Mesendoderm (in vitro differentiated cells): ENCODE measurements at regions not wholly inside any gene's neighbourhood (a gene's known extent, or its start where the extent isn't known, plus 50 kb on each side); places are given as distances from the start of the nearest gene placed in this dataset.

Experiments used
- DNase-seq: peaks from one replicate; pipeline ENCODE4 v3.0.0; 2013
- H2AK5ac ChIP-seq: 2 replicates; pipeline ENCODE4 v1.6.1; 2013; ENCODE audit warnings: low read length, inconsistent platforms
- H2BK120ac ChIP-seq: 2 replicates; pipeline ENCODE4 v1.6.1; 2013; ENCODE audit warnings: low read depth, mild to moderate bottlenecking, low read length, moderate library complexity, mixed read lengths
- H2BK15ac ChIP-seq: replicated peaks from 2 replicates; pipeline ENCODE4 v1.6.1; 2013; ENCODE audit warnings: low read depth, mild to moderate bottlenecking, moderate library complexity
- H2BK5ac ChIP-seq: 2 replicates; pipeline ENCODE4 v1.6.1; 2013; ENCODE audit warnings: low read length, inconsistent platforms
- H3K18ac ChIP-seq: 2 replicates; pipeline ENCODE4 v1.6.1; 2013; ENCODE audit warnings: mild to moderate bottlenecking, low read length, mixed read lengths
- H3K23ac ChIP-seq: one replicate; pipeline ENCODE4 v1.6.1; 2013; ENCODE audit warnings: low read length
- H3K27ac ChIP-seq: 2 replicates; pipeline ENCODE4 v1.5.1; 2013; ENCODE audit warnings: low read depth, mild to moderate bottlenecking, inconsistent platforms, low read length, moderate library complexity
- H3K27me3 ChIP-seq: 2 replicates; pipeline ENCODE4 v1.6.1; 2013; ENCODE audit warnings: low read length, control low read depth, mild to moderate bottlenecking, inconsistent platforms; ENCODE audit not compliant: insufficient read depth, poor library complexity
- H3K36me3 ChIP-seq: 2 replicates; pipeline ENCODE4 v1.6.1; 2013; ENCODE audit warnings: low read length, inconsistent platforms; ENCODE audit not compliant: control insufficient read depth, insufficient read depth
- H3K4ac ChIP-seq: one replicate; pipeline ENCODE4 v1.6.1; 2013; ENCODE audit warnings: low read depth, mild to moderate bottlenecking, low read length, moderate library complexity
- H3K4me1 ChIP-seq: 2 replicates; pipeline ENCODE4 v1.6.1; 2013; ENCODE audit warnings: low read depth, low read length, inconsistent platforms; ENCODE audit not compliant: control insufficient read depth
- H3K4me2 ChIP-seq: 2 replicates; pipeline ENCODE4 v1.6.1; 2013; ENCODE audit warnings: low read length
- H3K4me3 ChIP-seq: 2 replicates; pipeline ENCODE4 v1.5.1; 2013; ENCODE audit warnings: mild to moderate bottlenecking, low read length
- H3K56ac ChIP-seq: one replicate; pipeline ENCODE4 v1.6.1; 2013; ENCODE audit warnings: low read length
- H3K79me1 ChIP-seq: 2 replicates; pipeline ENCODE4 v1.6.1; 2013; ENCODE audit warnings: low read length, inconsistent platforms
- H3K79me2 ChIP-seq: 2 replicates; pipeline ENCODE4 v1.6.1; 2013; ENCODE audit warnings: mild to moderate bottlenecking, low read length; ENCODE audit not compliant: control insufficient read depth, insufficient read depth
- H3K9ac ChIP-seq: 2 replicates; pipeline ENCODE4 v1.6.1; 2013; ENCODE audit warnings: low read length, inconsistent platforms
- H4K5ac ChIP-seq: one replicate; pipeline ENCODE4 v1.6.1; 2013; ENCODE audit warnings: low read length
- H4K8ac ChIP-seq: one replicate; pipeline ENCODE4 v1.6.1; 2013; ENCODE audit warnings: low read depth, mild to moderate bottlenecking, control low read depth, low read length, moderate library complexity
- WGBS: extraction: QIAGEN DNeasy Blood & Tissue Kit; methylation state at CpG from one replicate; pipeline ENCODE4 v1.1.7; 2013; ENCODE audit warnings: low lambda C conversion rate, missing lambda C conversion rate; ENCODE audit not compliant: insufficient coverage; ENCODE audit errors: extremely low coverage; 5-methylcytosine and 5-hydroxymethylcytosine counted together

DNA sequence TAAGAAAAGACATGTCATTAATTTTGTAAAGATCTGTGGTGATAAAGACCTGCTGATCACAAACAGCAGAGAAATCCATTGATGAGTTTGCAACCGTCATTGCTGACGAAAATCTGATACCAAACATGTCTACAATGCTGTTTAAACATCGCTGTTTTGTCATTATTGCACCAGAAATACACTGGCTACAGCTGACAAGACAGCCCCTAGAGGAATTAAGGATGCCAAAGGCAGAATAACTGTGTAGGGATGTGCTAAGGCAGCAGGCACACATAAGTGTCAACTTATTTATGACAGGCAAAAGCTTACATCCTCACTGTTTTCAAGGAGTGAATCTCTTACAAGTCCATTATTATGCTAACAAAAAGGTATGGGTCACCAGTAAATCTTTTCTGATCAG lies 439.3 kb downstream of the TLE1 start:
- WGBS, result no CpG with 5 or more reads among the region's 3 CpGs
- Histone ChIP-seq H4K5ac (no peak overlapping the region), H3K4ac (no peak overlapping the region), H3K27ac (no peak overlapping the region), H3K23ac (no peak overlapping the region), H3K9ac (no peak overlapping the region), H3K4me2 (no peak overlapping the region), H3K4me1 (no peaks in the 10 kb centered on the region), H3K27me3 (no peaks in the 10 kb centered on the region), H2BK120ac (no peak overlapping the region), H3K79me2 (no peaks in the 10 kb centered on the region), H4K8ac (no peak overlapping the region), H3K56ac (no peak overlapping the region), H2BK5ac (no peak overlapping the region), H2AK5ac (no peak overlapping the region), H3K36me3 (no peaks in the 10 kb centered on the region), H3K18ac (no peak overlapping the region), H3K79me1 (no peaks in the 10 kb centered on the region), H2BK15ac (no peak overlapping the region), H3K4me3 (no peak overlapping the region)
- DNase-seq, result no peak

DNA sequence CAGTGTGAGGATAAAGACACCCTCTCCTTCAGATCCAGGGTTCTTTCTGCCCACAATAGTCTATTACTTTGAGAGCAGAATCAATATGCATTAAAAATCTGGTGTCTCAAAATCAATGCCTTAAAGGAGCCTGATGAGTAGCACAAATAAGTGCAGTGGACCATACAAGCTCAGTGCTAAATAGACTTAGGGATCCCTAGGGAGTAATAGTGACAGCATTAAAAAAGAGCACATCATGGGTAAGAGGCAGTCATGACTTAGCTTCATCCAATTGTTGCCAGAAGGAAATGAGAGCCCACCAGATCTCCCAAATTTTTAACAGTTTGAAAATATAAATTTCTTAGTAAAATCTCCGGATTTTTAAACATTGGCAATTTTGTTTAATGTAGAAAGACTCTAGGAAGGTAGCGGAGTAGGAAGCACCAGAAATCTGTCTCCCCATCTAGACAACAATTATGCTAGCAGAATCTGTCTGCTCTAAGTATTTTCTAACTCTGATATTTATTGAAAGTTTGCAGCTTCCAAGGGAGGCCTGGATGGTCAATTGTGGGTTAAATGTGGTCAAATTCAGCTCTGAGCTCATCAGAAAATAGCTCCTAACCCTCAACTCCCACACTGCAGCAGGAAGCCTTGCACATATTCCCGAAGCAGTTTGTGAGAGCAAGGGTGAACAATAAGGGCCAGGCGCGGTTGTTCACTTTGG lies 443.9 kb downstream of the TLE1 start:
- Histone ChIP-seq H3K4ac (no peak overlapping the region), H2AK5ac (no peak overlapping the region), H3K23ac (no peak overlapping the region), H2BK120ac (no peak overlapping the region), H4K8ac (no peak overlapping the region), H3K4me3 (no peak overlapping the region), H3K27ac (no peak overlapping the region), H3K4me1 (no peaks in the 10 kb centered on the region), H3K27me3 (no peaks in the 10 kb centered on the region), H2BK5ac (no peak overlapping the region), H4K5ac (no peak overlapping the region), H3K79me1 (no peaks in the 10 kb centered on the region), H3K56ac (no peak overlapping the region), H3K4me2 (no peak overlapping the region), H2BK15ac (no peak overlapping the region), H3K18ac (no peak overlapping the region), H3K79me2 (no peaks in the 10 kb centered on the region), H3K36me3 (no peaks in the 10 kb centered on the region), H3K9ac (no peak overlapping the region)
- no peak for DNase-seq
- WGBS, result no CpG with 5 or more reads among the region's 5 CpGs

DNA sequence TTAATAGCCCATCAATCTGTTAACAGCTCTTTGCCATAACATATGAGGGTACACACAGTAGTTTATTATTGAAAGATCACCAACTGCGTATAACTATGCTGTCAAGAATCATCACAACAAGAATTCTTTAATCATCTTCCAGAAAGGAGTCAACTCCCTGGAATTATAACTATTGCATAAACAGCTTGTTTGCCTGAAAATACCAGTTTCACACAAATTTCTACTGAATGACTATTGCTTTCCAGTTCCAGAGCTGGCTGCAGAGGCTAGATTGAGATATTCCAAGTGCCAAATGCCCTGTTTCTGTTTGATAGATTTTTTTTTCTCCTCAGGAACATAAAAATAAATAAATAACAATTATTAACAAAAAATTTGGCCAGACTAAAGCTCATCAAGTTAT lies 444.7 kb downstream of the TLE1 start:
- no CpG with 5 or more reads among the region's 1 CpG for WGBS
- H3K79me1 ChIP-seq, result no peaks in the 10 kb centered on the region

DNA sequence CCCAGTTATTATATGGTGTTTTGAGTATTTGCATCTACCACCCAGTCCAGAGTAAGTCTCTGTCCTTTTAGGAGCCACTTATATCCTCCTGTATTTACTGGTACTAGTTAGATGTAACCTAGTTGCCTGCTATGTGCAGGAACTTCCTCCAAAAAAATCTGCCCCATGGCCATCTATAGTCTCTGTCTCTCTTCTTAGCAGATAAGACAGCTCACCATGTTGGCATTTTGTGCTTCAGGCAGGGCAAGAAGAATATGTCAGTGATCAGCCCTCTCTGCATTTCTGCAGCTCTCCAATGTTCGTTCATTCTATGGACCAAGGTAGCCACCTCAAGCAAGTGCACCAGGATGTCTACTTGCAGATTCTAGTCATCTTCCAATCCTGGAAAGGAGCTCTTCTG lies 446.5 kb downstream of the TLE1 start:
- H2BK15ac ChIP-seq, result no peak overlapping the region
- no peak overlapping the region for H3K18ac ChIP-seq
- H3K9ac ChIP-seq, result no peak overlapping the region
- no CpG with 5 or more reads among the region's 1 CpG for WGBS
- H2AK5ac ChIP-seq, result no peak overlapping the region
- no peaks in the 10 kb centered on the region for H3K4me1 ChIP-seq
- H4K8ac ChIP-seq, result no peak overlapping the region
- no peak overlapping the region for H3K4me3 ChIP-seq
- no peaks in the 10 kb centered on the region for H3K27me3 ChIP-seq
- no peak overlapping the region for H4K5ac ChIP-seq
- H3K4me2 ChIP-seq, result no peak overlapping the region
- no peak overlapping the region for H3K4ac ChIP-seq
- DNase-seq, result no peak
- no peak overlapping the region for H3K27ac ChIP-seq
- H3K79me1 ChIP-seq, result no peaks in the 10 kb centered on the region
- no peak overlapping the region for H2BK120ac ChIP-seq
- H3K36me3 ChIP-seq, result no peaks in the 10 kb centered on the region
- H3K79me2 ChIP-seq, result no peaks in the 10 kb centered on the region
- no peak overlapping the region for H2BK5ac ChIP-seq
- no peak overlapping the region for H3K56ac ChIP-seq
- no peak overlapping the region for H3K23ac ChIP-seq

More for the DNA sequence above, 444.7 kb downstream of the TLE1 start:
- no peak for DNase-seq
- Histone ChIP-seq H2AK5ac (no peak overlapping the region), H2BK15ac (no peak overlapping the region), H3K79me2 (no peaks in the 10 kb centered on the region), H4K5ac (no peak overlapping the region), H2BK120ac (no peak overlapping the region), H2BK5ac (no peak overlapping the region), H3K18ac (no peak overlapping the region), H3K4ac (no peak overlapping the region), H3K27ac (no peak overlapping the region), H3K27me3 (no peaks in the 10 kb centered on the region), H3K36me3 (no peaks in the 10 kb centered on the region), H3K4me3 (no peak overlapping the region), H3K23ac (no peak overlapping the region), H3K56ac (no peak overlapping the region), H3K4me2 (no peak overlapping the region), H3K4me1 (no peaks in the 10 kb centered on the region), H4K8ac (no peak overlapping the region), H3K9ac (no peak overlapping the region)

DNA sequence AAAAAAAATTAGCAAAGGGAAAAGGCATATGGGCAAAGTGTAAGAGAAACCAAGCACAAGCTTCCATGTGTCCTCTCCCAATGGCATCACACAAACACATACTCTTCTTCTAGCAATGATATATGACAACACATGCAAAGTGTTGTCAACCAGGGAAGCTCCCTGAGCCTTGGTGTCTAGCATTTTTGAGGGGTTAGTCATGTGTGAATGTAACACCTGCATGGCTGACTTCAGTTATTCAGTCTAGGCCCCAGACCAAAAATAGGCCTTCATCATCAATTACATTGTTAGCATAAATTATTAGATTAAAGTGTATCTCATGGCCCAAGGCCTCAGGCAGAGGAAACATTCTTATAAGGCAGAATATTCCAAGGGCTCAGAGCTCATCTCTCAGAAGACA lies 450.0 kb downstream of the TLE1 start:
- no peak overlapping the region for H3K4me3 ChIP-seq
- no peak overlapping the region for H2BK120ac ChIP-seq
- no peaks in the 10 kb centered on the region for H3K79me1 ChIP-seq
- no peak overlapping the region for H4K8ac ChIP-seq
- H2BK5ac ChIP-seq, result no peak overlapping the region
- no peak overlapping the region for H3K23ac ChIP-seq
- no peak overlapping the region for H3K9ac ChIP-seq
- H3K4me1 ChIP-seq, result no peaks in the 10 kb centered on the region
- no peak overlapping the region for H2AK5ac ChIP-seq
- peak; percentile 20 for DNase-seq
- no peaks in the 10 kb centered on the region for H3K79me2 ChIP-seq
- no peaks in the 10 kb centered on the region for H3K36me3 ChIP-seq
- no peaks in the 10 kb centered on the region for H3K27me3 ChIP-seq
- no peak overlapping the region for H4K5ac ChIP-seq
- H3K4ac ChIP-seq, result no peak overlapping the region
- no peak overlapping the region for H2BK15ac ChIP-seq
- no peak overlapping the region for H3K18ac ChIP-seq
- H3K56ac ChIP-seq, result no peak overlapping the region
- no peak overlapping the region for H3K27ac ChIP-seq
- no peak overlapping the region for H3K4me2 ChIP-seq

DNA sequence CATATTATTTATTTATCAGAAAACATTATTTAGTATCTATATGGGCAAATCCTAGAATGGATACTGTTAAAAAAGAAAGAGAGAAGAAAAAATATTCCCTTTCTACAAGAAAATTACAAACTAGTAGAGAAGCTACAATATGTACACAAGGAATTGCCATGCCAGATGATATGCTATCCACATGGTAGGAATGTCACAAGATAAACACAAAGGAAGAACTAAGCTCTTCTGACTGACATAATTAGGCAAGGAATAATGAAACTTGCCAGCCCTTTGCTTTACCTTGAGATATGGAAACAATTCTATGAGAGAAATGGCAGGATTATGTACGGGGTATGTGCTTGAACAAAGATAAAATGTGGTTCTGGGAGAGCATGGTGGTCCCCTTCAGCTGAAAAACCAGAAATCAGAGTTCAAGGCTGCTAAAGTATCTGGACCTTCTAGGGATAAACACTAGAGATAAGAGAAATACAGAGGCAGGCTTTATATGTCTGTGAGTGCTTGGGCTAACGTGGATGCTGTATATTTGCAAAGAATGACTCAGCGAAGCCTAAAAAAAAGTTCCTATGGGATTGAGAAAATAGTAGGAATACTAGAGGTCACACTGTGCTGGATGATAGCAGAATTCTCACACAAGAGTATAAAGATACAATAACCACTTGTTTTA lies 451.6 kb downstream of the TLE1 start:
- Histone ChIP-seq H3K4me3 (no peak overlapping the region), H3K79me2 (no peaks in the 10 kb centered on the region)
- WGBS, result no CpG with 5 or more reads among the region's 3 CpGs

More for the DNA sequence above, 451.6 kb downstream of the TLE1 start:
- DNase-seq, result peak; percentile 14
- no peak overlapping the region for H3K4ac ChIP-seq
- no peaks in the 10 kb centered on the region for H3K79me1 ChIP-seq
- H2BK120ac ChIP-seq, result no peak overlapping the region
- H3K27me3 ChIP-seq, result no peaks in the 10 kb centered on the region
- H2AK5ac ChIP-seq, result no peak overlapping the region
- H3K27ac ChIP-seq, result no peak overlapping the region
- H3K18ac ChIP-seq, result peak overlapping the region; percentile 75
- no peak overlapping the region for H3K4me2 ChIP-seq
- no peaks in the 10 kb centered on the region for H3K36me3 ChIP-seq
- no peak overlapping the region for H3K23ac ChIP-seq
- H4K8ac ChIP-seq, result no peak overlapping the region
- H2BK5ac ChIP-seq, result no peak overlapping the region
- no peak overlapping the region for H2BK15ac ChIP-seq
- H3K9ac ChIP-seq, result no peak overlapping the region
- H3K4me1 ChIP-seq, result no peaks in the 10 kb centered on the region
- H3K56ac ChIP-seq, result no peak overlapping the region
- H4K5ac ChIP-seq, result no peak overlapping the region
